Ishikawa (cell line): ENCODE measurements at regions not wholly inside any gene's neighbourhood (a gene's known extent, or its start where the extent isn't known, plus 50 kb on each side); places are given as distances from the start of the nearest gene placed in this dataset.

Experiments
- CEBPB ChIP-seq: IDR thresholded peaks from 2 replicates; pipeline ENCODE4 v1.6.1; 2012
- CREB1 ChIP-seq: IDR thresholded peaks from 2 replicates; pipeline ENCODE4 v1.6.1; 2012; ENCODE audit warnings: low read depth
- EGR1 ChIP-seq: IDR thresholded peaks from 2 replicates; pipeline ENCODE4 v1.6.1; 2012
- EP300 ChIP-seq: IDR thresholded peaks from 2 replicates; pipeline ENCODE4 v1.6.1; 2012; ENCODE audit warnings: borderline replicate concordance
- NFIC ChIP-seq: IDR thresholded peaks from 2 replicates; pipeline ENCODE4 v1.6.1; 2012
- TAF1 ChIP-seq: IDR thresholded peaks from 2 replicates; pipeline ENCODE4 v1.6.1; 2012; ENCODE audit warnings: low read depth, mild to moderate bottlenecking
- TF ChIP-seq, protein P1 (sequence below): IDR thresholded peaks from 2 replicates; pipeline ENCODE4 v1.6.1; 2012; ENCODE audit warnings: low read depth, mild to moderate bottlenecking

DNA sequence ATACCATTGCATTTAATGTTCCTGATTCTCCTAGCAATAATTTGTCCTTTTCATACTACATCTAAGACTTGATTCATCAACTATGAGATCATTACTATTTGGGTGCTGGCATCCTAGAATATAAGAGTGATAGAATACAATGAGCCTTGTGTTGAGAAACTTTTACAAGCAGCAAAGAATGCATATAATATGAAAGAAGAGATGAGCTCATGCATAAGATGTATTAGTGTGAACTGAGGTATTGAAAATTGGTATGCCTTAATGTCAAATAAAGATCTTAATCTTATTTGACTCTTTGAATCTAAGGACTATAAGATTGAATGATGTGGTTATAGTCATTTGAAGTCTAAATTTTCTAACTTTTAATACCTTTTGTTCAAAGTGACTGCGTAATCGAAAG is 220.0 kb upstream of the ARHGEF26 start:
- TF ChIP-seq EP300 (no peak), TAF1 (no peak), NFIC (no peak), CREB1 (no peak), EGR1 (no peak), CEBPB (no peak)
- TF ChIP-seq, protein P1, sequence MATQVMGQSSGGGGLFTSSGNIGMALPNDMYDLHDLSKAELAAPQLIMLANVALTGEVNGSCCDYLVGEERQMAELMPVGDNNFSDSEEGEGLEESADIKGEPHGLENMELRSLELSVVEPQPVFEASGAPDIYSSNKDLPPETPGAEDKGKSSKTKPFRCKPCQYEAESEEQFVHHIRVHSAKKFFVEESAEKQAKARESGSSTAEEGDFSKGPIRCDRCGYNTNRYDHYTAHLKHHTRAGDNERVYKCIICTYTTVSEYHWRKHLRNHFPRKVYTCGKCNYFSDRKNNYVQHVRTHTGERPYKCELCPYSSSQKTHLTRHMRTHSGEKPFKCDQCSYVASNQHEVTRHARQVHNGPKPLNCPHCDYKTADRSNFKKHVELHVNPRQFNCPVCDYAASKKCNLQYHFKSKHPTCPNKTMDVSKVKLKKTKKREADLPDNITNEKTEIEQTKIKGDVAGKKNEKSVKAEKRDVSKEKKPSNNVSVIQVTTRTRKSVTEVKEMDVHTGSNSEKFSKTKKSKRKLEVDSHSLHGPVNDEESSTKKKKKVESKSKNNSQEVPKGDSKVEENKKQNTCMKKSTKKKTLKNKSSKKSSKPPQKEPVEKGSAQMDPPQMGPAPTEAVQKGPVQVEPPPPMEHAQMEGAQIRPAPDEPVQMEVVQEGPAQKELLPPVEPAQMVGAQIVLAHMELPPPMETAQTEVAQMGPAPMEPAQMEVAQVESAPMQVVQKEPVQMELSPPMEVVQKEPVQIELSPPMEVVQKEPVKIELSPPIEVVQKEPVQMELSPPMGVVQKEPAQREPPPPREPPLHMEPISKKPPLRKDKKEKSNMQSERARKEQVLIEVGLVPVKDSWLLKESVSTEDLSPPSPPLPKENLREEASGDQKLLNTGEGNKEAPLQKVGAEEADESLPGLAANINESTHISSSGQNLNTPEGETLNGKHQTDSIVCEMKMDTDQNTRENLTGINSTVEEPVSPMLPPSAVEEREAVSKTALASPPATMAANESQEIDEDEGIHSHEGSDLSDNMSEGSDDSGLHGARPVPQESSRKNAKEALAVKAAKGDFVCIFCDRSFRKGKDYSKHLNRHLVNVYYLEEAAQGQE: no peak
